IgD-negative memory B cell (primary cell): ENCODE measurements at regions not wholly inside any gene's neighbourhood (a gene's known extent, or its start where the extent isn't known, plus 50 kb on each side); places are given as distances from the start of the nearest gene placed in this dataset.

Source experiments
- H3K27ac Mint-ChIP-seq, 3 donors: one replicate each; pipeline ENCODE4 v1.8.0; 2020 to 2022; ENCODE audit warnings: mild to moderate bottlenecking in 3 of 3, mixed read lengths in 3 of 3, moderate library complexity in 1 of 3
- H3K27me3 Mint-ChIP-seq: one replicate; pipeline ENCODE4 v1.8.0; 2021; ENCODE audit warnings: mixed read lengths
- H3K36me3 Mint-ChIP-seq: one replicate; pipeline ENCODE4 v1.8.0; 2020; ENCODE audit warnings: mild to moderate bottlenecking, mixed read lengths
- H3K4me1 Mint-ChIP-seq, 3 donors: one replicate each; pipeline ENCODE4 v1.8.0; 2020 to 2022; ENCODE audit warnings: mixed read lengths in 3 of 3, mild to moderate bottlenecking in 1 of 3
- H3K4me3 Mint-ChIP-seq, 4 donors: one replicate each; pipeline ENCODE4 v1.8.0; 2020 to 2022; ENCODE audit warnings: mild to moderate bottlenecking in 4 of 4, mixed read lengths in 4 of 4, moderate library complexity in 3 of 4
- H3K9me3 Mint-ChIP-seq, 3 donors: one replicate each; pipeline ENCODE4 v1.8.0; 2020 to 2021; ENCODE audit warnings: mixed read lengths in 3 of 3, mild to moderate bottlenecking in 1 of 3

DNA sequence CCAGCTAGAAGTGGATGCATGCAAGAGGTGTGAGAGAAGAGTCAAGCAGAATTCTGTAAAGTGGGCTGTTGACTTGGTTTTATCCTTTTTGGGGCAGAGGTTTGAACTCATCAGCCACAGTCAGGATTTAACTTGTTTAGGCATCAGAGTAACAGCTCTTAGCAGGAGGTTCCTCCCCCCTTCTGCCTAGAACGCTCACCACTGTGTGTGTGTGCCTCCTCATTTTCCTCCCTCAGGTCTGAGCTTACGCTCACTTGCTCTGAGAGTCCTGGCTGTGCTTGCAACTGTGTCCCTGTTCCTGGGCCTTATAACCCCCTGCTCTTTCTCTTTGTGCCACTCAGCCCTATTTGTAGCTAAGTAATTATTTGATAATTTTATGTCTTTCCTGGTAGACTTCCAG, 167.9 kb downstream of the TMEM182 start:
- Mint-ChIP-seq H3K4me3 (no peak overlapping the region), H3K27me3 (peaks cover 2% of the 10 kb centered on the region), H3K4me1 (no peaks in the 10 kb centered on the region), H3K27ac (no peak overlapping the region), H3K36me3 (no peaks in the 10 kb centered on the region), H3K9me3 (peaks cover 0 to 1% (median under 1%) of the 10 kb centered on the region in 3 donors)

DNA sequence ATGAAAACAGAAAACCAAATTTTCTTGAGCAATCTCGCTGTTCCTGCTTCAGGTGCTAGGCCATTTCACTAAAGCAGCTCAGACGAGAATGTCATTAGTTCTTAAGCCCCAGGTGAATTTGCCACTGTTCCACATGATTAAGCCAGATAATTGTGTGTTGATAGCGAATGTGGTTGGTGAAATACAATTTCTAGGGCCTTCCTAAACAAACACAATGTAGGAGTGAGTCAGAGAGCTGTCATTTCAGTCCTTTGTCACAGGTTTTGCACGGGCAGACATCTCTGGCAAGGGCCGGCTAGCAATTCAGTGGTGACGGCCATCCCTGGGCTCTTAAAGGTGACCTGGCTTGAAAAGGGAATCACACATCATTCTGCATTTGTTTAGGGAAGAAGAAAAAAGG, 170.7 kb downstream of the TMEM182 start:
- H3K9me3 Mint-ChIP-seq, result no peaks in the 10 kb centered on the region
- H3K27ac Mint-ChIP-seq, result no peak overlapping the region
- peaks cover 2% of the 10 kb centered on the region for H3K27me3 Mint-ChIP-seq
- H3K4me1 Mint-ChIP-seq, result no peaks in the 10 kb centered on the region
- no peaks in the 10 kb centered on the region for H3K36me3 Mint-ChIP-seq
- no peak overlapping the region for H3K4me3 Mint-ChIP-seq

DNA sequence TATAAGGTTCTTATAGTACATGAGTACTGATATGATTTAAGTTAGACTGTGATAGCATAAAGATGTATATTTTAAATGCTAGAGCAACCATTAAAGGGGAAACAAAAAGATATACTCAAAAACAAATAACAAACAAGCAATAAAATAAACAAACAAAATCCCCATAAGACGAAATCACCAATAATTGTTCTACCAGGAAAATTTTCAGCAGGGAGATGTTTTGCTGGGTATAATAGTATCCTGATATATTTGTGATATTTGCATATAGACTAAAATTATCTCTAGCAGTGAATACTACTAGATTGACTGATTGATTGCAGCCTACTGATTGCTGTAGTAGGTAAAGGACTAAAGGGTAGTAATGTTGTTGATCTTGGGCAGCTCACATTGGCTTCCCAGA, 177.4 kb downstream of the TMEM182 start:
- Mint-ChIP-seq H3K4me1 (no peaks in the 10 kb centered on the region), H3K9me3 (peaks cover 1 to 10% (median 1%) of the 10 kb centered on the region in 3 donors), H3K27me3 (no peaks in the 10 kb centered on the region), H3K4me3 (no peak overlapping the region), H3K36me3 (no peaks in the 10 kb centered on the region), H3K27ac (no peak overlapping the region)

DNA sequence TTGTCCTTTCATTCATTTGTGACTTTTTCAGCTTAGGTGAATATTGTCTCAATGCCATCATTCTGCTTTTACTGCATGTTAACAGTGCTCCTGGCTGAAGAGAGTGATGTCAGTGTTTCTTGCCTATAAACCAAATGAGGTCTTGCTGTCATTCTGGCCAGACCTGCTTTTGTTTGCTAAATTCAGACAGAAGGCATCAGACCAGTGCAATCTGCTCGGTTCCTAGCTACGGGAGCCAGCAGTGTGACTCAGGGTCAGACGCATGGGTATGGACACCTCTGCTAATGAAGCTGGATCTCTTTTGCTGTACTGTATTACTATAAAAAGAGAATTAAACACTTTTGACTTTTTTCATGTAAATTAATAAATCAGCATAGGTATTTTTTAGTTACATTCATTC, 178.9 kb downstream of the TMEM182 start:
- no peaks in the 10 kb centered on the region for H3K36me3 Mint-ChIP-seq
- no peaks in the 10 kb centered on the region for H3K4me1 Mint-ChIP-seq
- no peak overlapping the region for H3K27ac Mint-ChIP-seq
- H3K9me3 Mint-ChIP-seq, result peaks cover 1 to 10% (median 1%) of the 10 kb centered on the region in 3 donors
- H3K27me3 Mint-ChIP-seq, result no peaks in the 10 kb centered on the region
- no peak overlapping the region for H3K4me3 Mint-ChIP-seq

DNA sequence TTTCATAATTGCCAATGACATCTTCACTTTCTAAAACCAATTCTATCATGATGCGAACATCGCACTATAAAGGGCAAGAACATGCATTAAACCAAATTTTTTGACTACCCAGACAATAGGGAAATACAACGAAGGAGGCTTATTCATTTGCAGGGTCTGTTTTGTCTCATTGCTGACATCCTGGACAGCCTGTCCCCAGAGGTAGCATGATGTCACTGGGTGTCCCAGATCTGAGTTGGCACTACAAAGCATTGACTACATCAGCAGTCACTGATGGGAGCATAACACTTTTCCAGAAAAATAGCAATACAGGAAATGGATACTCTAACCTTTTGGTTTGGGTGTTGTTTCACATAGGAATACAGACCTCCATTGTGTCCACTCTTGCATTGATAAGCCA, 180.3 kb downstream of the TMEM182 start:
- H3K27ac Mint-ChIP-seq, result no peak overlapping the region
- H3K4me3 Mint-ChIP-seq, result no peak overlapping the region
- H3K36me3 Mint-ChIP-seq, result no peaks in the 10 kb centered on the region
- no peaks in the 10 kb centered on the region for H3K27me3 Mint-ChIP-seq
- no peaks in the 10 kb centered on the region for H3K4me1 Mint-ChIP-seq
- peaks cover 1 to 10% (median 1%) of the 10 kb centered on the region in 3 donors for H3K9me3 Mint-ChIP-seq

DNA sequence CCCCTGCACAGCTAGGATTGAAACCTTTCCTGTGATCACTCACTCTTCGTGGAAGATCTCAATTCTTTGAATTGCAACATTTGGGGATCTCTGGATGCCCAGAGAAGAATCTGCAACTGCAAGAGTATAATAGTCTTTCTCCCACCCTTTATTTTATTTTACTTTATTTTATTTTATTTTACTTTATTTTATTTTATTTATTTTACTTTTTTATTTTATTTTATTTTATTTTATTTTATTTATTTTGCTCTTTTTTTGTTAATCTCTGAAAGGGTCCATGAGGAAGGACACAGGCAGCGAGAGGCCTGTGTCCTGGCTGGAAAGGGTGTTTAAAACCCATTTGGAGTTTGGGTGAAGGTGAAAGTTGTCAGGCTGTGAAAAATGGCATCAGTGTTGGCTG, 181.4 kb downstream of the TMEM182 start:
- Mint-ChIP-seq H3K4me3 (no peak overlapping the region), H3K4me1 (no peaks in the 10 kb centered on the region), H3K9me3 (peaks cover under 1 to 10% (median 1%) of the 10 kb centered on the region in 3 donors), H3K27ac (no peak overlapping the region), H3K27me3 (no peaks in the 10 kb centered on the region), H3K36me3 (no peaks in the 10 kb centered on the region)

GRCh38 chr2:102950371-102950946, 188.6 kb downstream of the TMEM182 start:
- H3K27ac Mint-ChIP-seq, result no peak overlapping the region
- H3K4me3 Mint-ChIP-seq, result no peak overlapping the region
- H3K27me3 Mint-ChIP-seq, result no peaks in the 10 kb centered on the region
- no peaks in the 10 kb centered on the region for H3K36me3 Mint-ChIP-seq
- H3K4me1 Mint-ChIP-seq, result no peaks in the 10 kb centered on the region
- H3K9me3 Mint-ChIP-seq, result no peaks in the 10 kb centered on the region

- Mint-ChIP-seq H3K4me3 (no peak overlapping the region), H3K9me3 (no peaks in the 10 kb centered on the region), H3K27me3 (no peaks in the 10 kb centered on the region), H3K4me1 (no peaks in the 10 kb centered on the region), H3K36me3 (no peaks in the 10 kb centered on the region), H3K27ac (no peak overlapping the region)
Observed at GRCh38 chr2:102951249-102951648, 189.4 kb downstream of the TMEM182 start.

- Mint-ChIP-seq H3K9me3 (no peaks in the 10 kb centered on the region), H3K4me1 (no peaks in the 10 kb centered on the region), H3K4me3 (no peak overlapping the region), H3K27ac (no peak overlapping the region), H3K27me3 (no peaks in the 10 kb centered on the region), H3K36me3 (no peaks in the 10 kb centered on the region)
Observed at GRCh38 chr2:102967451-102967850, 205.6 kb downstream of the TMEM182 start.

DNA sequence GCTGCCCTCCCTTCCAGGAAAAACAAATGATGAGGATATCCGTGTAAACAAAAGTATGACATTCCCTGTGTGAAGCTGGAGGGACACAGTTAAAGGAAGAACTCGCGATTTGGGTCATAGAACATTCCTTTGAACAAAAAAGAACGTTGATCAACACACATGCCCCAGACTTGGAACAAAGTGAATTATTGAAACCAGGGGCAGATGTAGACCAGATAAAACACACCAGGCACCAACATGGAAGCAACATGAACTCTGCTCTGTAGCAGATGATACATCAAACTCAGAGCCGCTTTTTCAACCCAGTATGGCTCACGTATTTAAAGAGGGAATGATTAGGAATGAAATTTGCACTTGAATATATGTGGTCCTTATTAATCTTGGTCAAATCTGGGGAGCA, 206.5 kb downstream of the TMEM182 start:
- H3K4me1 Mint-ChIP-seq, result no peaks in the 10 kb centered on the region
- H3K27me3 Mint-ChIP-seq, result no peaks in the 10 kb centered on the region
- H3K4me3 Mint-ChIP-seq, result no peak overlapping the region
- no peaks in the 10 kb centered on the region for H3K36me3 Mint-ChIP-seq
- no peaks in the 10 kb centered on the region for H3K9me3 Mint-ChIP-seq
- no peak overlapping the region for H3K27ac Mint-ChIP-seq

DNA sequence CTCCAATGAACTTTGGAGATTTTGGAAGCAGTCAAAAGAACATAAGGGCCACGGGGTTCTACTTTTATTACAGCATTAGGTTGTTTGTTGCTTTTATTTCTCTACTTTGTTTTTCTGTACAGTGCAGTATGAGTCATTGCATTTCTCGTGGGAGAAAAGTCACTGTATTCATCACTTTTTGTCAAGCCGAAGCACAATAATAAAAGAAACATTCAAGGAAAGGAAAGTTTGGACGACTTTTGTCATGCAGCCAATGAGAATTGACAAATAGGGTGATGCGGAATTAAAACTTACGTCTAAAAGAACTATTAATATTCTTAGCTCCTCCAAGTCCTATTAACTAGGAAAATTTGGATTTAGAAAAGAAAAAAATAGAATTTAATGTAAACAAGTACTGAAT, 209.9 kb downstream of the TMEM182 start:
- Mint-ChIP-seq H3K27me3 (no peaks in the 10 kb centered on the region), H3K27ac (no peak overlapping the region), H3K9me3 (no peaks in the 10 kb centered on the region)

GRCh38 chr2:102975996-102976975, 214.5 kb downstream of the TMEM182 start:
- no peak overlapping the region for H3K27ac Mint-ChIP-seq

More for the DNA sequence above, 209.9 kb downstream of the TMEM182 start:
- no peaks in the 10 kb centered on the region for H3K36me3 Mint-ChIP-seq
- H3K4me3 Mint-ChIP-seq, result no peak overlapping the region
- H3K4me1 Mint-ChIP-seq, result no peaks in the 10 kb centered on the region

GRCh38 chr2:102977426-102978090, 215.7 kb downstream of the TMEM182 start:
- Mint-ChIP-seq H3K4me1 (no peaks in the 10 kb centered on the region), H3K9me3 (peaks cover 0 to 2% (median 0%) of the 10 kb centered on the region in 3 donors), H3K27ac (no peak overlapping the region), H3K4me3 (no peak overlapping the region), H3K36me3 (no peaks in the 10 kb centered on the region), H3K27me3 (peaks cover 2% of the 10 kb centered on the region)

More at GRCh38 chr2:102975996-102976975, 214.5 kb downstream of the TMEM182 start:
- Mint-ChIP-seq H3K27me3 (peaks cover 2% of the 10 kb centered on the region), H3K4me3 (no peak overlapping the region), H3K9me3 (peaks cover 0 to 2% (median 0%) of the 10 kb centered on the region in 3 donors), H3K36me3 (no peaks in the 10 kb centered on the region), H3K4me1 (no peaks in the 10 kb centered on the region)

- Mint-ChIP-seq H3K4me1 (no peaks in the 10 kb centered on the region), H3K27me3 (peaks cover 2% of the 10 kb centered on the region), H3K4me3 (no peak overlapping the region), H3K27ac (no peak overlapping the region), H3K9me3 (peaks cover 0 to 4% (median 0%) of the 10 kb centered on the region in 3 donors), H3K36me3 (no peaks in the 10 kb centered on the region)
Observed at GRCh38 chr2:102978091-102978490, 216.3 kb downstream of the TMEM182 start.

DNA sequence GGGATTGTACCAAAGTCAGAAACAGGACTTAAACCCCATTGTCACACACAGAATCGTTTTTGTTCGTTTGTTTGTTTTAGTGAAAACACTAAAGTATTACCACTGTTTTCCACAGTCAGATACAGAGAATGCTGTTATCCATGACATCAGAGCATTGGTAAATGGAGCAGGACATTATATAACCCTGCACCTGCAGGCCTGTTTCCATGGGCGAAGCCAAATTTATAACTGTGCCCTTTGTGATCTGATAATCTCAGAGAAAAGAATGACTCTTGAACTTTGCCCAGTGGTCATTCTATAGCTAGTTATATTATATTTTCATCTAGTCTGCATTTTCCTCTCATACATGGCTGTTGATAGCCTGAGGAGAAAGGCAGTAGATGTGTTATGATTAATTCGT, 217.6 kb downstream of the TMEM182 start:
- Mint-ChIP-seq H3K27me3 (peaks cover 2% of the 10 kb centered on the region), H3K4me1 (no peaks in the 10 kb centered on the region), H3K27ac (no peak overlapping the region), H3K4me3 (no peak overlapping the region), H3K36me3 (no peaks in the 10 kb centered on the region), H3K9me3 (peaks cover 0 to 7% (median 0%) of the 10 kb centered on the region in 3 donors)
